ENCODE measurements at regions not wholly inside any gene's neighbourhood (a gene's known extent, or its start where the extent isn't known, plus 50 kb on each side); places are given as distances from the start of the nearest gene placed in this dataset.
"Not testable (repeated sequence)": the region's sequence is repeated elsewhere in the genome, so short reads cannot be mapped to it uniquely, and the experiment has no call there.

DNA sequence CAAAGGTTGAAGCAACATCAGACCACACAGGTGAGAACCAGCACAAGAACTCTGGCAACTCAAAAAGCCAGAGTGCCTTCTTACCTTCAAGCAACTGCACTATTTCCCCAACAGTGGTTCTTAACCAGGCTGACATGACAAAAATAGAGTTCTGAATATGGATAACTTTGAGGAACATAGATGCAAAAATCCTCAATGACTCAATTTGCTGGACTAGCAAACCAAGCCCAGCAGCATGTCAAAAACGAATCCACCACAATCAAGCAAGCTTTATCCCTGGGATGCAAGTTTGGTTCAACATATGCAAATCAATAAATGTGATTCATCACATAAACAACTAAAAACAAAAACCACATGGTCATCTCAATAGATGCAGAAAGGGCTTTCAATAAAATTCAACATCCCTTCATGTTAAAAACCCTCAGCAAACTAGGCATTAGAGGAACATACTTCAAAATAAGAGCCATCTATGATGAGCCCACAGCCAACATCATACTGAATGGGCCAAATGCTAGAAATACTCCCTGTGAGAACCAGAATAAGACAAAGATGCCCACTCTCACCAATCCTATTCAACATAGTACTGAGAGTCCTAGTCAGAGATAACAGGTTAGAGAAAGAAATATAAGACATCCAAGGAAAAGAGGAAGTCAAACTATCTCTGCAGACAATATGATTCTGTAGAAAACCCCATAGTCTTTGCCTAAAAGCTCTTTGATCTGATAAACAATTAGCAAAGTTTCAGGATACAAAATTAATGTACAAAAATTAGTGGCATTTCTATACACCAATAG lies 110.5 kb upstream of the NBPF19 start:
- DNase-seq, result not testable (repeated sequence)

DNA sequence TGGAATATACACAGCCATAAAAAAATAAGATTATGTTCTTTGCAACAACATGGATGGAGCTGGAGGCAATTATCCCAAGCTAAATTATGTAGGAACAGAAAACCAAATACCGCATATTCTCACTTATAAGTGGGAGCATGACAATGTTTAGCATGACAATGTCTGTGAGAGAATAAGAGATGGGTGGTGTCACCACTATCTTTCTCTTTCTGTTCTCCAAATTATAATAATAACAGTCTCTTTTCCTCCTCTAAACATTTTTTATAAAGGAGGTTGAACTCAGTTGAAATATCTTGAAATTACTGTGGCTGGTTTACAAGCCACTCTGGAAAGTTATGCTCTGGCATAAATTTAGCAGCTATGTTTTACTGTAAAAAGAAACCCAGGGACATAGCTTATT lies 108.4 kb upstream of the NBPF19 start:
- DNase-seq, result not testable (repeated sequence)

DNA sequence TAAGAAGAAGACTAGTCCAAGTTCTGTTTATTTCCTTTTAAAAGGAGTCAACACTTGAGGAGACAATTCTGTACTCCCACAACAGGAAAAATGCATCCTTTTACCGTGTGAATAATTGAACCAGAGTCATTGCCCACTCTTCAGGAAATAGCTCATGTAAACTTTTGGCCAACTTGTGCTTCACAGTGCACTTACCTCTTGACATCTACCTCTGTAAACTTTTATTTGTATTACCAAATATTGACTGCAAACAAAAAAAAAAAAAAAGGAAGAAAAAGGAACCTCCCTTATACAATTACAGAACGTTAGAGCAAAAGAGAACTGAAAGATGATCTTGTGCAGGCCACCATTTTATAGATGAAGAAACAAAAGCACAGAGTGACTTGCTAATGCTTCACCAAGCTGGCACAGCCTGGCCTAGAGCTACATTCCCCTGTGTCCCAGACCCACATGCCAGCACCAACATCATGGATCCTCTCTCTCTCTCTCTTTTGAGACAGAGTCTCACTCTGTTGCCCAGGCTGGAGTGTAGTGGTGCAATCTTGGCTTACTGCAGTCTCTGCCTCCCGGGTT lies 107.3 kb upstream of the NBPF19 start:
- DNase-seq, result not testable (repeated sequence)

DNA sequence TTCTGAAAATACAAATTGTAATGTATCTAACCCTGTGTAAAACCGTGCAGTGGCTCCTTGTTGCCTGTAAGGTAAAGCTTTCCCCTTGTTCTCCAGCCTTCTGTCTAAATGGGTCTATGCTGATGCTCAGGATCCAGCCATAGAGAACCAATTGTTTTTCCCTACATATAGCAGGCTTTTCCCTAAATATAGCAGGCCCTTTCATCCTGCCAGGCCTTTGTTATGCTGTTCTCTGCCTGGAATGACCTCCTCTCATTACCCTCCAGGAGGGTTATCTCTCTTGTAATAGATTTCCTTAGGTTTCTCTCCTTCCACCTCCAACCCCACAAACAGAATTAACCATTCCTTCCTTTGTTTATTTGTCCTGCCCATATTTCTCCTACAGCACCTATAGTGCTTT lies 106.5 kb upstream of the NBPF19 start:
- DNase-seq, result not testable (repeated sequence)

DNA sequence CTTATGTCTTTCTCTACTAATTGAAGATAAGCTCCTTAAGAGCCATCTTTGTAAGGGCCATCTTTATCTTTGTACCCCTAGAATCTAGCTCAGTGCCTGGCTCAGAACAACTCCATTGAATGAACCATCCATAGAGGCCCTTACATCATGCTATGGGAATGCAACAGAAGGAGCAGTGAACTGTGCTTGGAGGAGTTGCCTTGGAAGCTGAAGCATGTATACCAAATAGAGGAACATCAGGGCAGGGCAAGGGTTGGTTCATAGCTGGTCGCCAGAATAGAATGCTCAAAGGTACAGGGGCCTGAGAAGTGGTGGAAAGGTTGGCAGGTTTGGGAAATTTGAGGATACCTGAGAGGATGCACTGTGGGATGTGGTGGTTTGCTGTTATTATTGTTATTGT lies 105.8 kb upstream of the NBPF19 start:
- not testable (repeated sequence) for DNase-seq

DNA sequence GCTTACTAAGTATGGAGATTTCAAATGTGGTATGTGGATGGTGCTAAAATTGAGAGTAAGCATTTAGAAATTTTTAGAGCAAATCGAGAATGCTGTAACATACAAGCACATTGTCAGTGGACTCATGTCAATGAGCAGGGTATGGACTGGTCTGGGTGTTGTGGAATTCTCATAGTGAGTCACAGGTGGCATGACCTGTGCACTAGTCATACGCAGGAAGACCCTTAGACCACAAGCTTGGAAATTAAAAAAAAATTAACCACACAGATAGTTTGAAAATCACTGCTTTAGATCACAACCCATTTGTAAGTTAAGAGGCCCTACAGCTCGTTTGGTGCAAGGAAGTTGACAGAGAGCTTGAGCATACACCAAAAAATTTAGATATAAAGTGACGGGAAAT lies 102.9 kb upstream of the NBPF19 start:
- DNase-seq, result not testable (repeated sequence)

DNA sequence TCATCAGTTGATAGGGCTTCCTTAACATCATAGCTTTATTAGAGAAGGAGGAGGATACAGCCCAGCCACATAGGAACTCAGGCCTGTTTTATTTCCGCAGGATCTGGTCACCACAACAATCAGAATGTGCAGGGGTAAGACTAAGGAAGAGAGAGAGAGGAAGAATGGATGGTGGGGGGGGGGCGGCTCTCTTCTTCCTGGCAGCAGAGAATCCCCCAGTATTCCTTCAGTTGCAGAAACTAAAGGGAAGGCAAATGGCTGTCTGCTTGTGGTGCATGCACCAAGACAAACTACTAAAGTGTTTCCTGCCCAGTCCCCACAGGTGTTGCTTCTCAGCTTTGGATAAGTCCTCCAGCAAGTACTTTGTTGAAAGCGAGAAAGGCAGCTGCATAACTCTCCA lies 96.4 kb upstream of the NBPF19 start:
- not testable (repeated sequence) for DNase-seq

DNA sequence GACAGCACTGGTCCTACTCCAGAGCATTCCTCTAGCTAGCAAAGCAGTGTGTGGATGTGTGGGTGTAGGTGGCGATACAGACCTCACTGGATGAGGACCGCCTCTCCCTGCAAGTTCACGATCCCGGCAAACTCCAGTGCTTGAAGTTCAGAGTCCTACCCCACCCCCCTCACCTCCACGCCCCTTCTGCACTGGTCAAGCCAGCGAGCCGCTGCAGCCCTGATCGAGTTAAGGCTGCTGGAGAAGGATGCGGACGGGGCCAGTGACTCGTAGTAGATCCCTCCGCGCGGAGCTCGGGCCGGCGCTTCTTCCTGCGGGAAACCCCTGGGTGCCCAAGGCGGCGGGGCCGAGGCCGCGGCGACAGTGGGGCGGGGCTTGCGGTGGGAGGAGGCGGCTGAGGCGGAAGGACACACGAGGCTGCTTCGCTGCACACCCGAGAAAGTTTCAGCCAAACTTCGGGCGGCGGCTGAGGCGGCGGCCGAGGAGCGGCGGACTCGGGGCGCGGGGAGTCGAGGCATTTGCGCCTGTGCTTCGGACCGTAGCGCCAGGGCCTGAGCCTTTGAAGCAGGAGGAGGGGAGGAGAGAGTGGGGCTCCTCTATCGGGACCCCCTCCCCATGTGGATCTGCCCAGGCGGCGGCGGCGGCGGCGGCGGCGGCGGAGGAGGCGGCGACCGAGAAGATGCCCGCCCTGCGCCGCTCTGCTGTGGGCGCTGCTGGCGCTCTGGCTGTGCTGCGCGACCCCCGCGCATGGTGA lies 84.5 kb upstream of the NBPF19 start:
- peak; percentile 32 for DNase-seq

DNA sequence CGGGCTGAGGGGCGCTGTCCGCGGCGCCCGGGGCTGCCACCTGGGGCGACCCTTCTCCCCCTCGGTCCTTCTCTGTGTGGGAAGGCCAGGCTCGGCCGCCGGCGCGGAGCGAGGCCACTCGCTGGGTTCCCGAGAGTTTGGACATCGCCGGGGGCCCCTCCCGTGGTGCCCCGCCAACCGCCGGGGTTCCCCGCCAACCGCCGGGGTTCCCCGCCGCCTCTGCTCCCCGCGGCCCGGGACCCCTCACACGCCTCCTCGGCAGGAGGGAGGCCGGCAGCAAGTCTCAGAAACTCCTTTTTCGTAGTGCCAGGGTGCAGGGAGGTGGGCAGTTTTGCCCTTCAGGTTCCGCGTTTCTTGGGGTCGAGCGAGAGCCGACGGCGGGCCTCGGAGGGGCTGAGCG lies 83.9 kb upstream of the NBPF19 start:
- DNase-seq, result not testable (repeated sequence)

DNA sequence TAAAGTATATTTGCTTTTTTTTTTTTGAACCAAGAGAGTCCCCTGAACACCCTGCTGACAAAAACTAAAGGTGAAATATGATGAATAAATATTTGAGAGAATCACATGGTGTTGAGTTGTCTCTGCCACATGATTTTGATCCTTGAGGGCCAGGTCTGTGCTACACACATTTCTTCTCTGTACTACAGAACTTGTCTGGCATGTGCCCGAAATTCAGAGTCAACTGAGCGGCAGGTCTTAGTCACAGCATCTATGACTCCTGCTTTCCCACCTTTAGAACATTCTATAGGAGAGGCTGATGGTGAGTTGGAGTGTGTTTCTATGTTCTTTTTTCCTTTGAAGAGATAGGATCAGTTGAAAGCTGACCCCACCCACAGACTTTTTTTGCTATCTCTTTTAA lies 79.0 kb upstream of the NBPF19 start:
- DNase-seq, result not testable (repeated sequence)

DNA sequence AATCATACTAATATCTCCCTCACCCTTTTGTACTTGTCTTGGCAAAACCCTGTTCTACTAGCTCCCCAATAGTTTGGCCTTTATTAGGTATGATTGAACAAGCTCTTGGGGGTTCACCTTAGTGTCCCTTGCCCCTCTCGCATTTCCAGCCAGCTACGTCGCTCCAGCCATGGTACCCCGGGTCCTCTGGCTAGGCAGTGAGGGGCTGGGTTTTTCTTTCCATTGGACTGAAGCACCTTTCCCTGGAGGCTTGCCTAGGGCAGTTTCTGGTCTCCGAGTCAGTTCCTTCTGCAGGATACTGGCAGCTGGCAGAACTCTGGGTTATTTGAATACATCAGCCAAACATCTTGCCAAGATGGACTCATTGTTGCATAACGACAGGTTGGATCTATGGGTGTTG lies 76.3 kb upstream of the NBPF19 start:
- DNase-seq, result not testable (repeated sequence)

DNA sequence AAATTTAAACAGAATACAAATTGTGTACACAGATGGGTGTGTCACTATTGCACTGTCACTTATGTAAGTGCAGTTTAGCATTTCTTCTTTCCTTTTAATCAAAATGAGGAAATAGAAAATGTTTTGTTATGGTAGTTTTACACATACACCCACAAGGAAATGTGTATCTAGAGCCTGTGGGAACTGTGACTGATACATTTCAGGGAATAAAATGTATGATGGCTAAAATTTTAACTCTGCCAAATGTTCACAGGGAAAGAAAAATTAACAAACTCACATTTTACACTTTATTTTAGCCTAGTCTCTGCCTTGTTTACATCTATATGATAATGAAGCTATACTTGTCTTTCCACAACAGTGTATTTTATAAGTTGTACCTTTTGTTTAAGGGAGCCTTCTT lies 66.4 kb upstream of the NBPF19 start:
- not testable (repeated sequence) for DNase-seq

DNA sequence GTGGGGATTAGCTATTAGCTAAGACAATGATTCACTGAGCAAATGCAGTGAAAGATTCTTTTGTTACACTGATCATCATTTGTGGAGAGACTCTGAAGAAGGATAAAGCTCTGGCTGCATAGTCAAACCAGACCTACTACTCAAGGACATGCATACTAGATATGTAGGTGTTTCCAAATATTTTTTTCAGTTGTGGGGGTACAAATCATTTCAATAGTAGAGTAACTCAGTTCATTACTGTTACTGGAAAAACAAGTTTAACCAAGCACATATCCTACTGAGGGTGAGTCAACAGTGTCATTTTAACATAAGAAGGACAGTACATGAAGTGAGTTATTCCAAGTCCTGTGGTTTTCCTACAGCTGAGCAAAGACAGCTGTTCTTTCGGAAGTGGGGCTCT lies 59.5 kb upstream of the NBPF19 start:
- DNase-seq, result not testable (repeated sequence)

DNA sequence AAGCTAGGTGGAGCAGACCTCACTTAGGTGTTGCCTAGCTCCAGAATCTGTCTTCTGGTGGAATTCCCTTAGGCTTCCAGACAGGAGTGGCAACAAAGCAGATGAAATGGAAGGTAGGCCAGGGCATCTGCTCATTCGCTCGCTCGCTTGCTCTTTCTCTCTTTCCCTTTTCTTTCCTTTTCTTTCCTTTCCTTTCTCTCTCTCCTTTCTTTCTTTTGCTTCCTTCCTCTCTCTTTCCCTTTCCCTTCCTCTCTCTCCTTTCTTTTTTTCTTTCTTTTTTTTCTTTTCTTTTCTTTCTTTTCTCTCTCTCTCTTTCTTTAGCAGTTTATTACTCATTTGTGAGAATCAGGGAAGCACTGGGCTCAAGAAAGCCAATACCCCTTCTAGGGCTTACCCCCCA lies 56.1 kb upstream of the NBPF19 start:
- not testable (repeated sequence) for DNase-seq

DNA sequence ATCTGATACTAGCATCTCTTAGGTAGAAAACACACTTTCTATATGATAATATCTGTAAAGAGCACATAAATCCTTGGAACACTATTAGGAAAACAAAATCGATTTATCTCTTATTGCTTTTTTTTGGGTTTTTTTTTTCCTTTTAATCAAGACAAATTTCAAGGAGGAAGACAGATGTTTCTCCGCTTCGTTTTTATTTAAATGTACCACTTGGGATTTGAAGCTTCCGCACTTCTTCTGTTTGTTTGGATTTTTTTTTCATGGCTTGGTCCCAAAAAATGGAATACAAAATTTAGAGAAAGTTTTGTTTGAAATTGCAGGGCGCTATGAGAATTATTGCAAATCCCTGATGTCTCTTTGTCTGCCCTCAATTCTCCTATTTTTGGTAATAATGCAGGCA lies 51.7 kb upstream of the NBPF19 start:
- not testable (repeated sequence) for DNase-seq

Data from NCI-H1105 treated with DMSO at 0.1 percent for 48 hours (cell line).